Left kidney (tissue), 1 donor: ENCODE measurements at regions not wholly inside any gene's neighbourhood (a gene's known extent, or its start where the extent isn't known, plus 50 kb on each side); places are given as distances from the start of the nearest gene placed in this dataset.

Source experiments
- DNase-seq: peaks from one replicate; pipeline ENCODE4 v3.0.0-alpha.2; 2013

GRCh38 chr22:47768027-47768426 lies 1005.6 kb downstream of the TBC1D22A start:
- no peak for DNase-seq

DNA sequence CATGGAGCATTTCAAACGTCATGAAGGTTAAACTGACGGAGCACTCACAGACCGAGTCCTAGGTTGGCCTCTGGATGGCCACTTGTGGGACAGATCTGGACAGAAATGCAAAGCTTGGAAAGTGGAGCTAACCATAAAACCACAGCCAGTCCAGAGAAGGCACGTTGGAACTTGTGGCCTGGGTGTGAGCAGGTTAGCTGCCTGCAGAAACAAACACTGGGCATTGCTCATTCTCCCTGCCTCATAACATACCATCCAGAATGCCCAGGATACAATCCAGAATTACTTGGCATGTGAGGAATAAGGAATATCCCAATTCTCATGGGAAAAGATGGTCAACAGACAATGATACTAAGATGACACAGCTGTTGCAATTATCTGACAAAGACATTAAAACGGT lies 1005.0 kb downstream of the TBC1D22A start:
- no peak for DNase-seq

DNA sequence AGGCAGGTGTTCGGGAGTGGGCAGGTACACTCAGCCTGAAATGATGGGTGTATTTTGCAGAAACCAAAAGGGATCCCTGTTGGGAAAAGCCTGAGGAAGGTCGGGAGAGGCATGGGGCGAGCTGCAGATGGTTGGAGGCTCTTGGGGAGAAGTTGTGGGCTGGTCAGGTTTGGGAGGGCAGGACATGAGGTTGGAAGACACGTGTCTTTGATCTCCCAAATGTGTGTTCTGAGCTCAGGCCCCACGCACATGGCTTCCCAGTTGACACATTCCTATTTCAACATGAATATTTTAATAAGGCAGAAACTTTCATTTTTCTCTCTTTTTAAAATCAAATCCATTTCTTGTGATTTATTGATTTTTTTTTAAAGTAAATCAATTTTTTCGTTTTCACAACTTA lies 1003.3 kb downstream of the TBC1D22A start:
- no peak for DNase-seq

DNA sequence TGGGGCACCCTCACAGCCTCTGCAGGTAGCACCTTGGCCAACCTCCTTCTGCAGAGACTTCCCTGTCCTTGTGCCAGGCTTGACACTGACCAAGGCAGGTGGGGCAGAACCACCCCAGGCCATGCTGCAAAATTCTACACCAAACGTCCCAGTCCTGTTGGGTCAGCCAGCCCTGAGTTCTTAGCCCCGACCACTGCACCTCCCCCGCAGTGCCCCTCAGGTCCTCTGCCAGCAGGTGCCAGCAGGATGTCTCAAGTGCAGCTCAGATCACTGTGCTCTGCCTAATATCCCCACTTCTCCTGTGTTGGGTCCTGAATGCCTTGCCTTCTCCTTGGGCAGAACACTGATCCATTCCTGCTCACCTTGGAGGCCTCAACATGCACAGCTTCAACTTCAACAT lies 999.7 kb downstream of the TBC1D22A start:
- no peak for DNase-seq

DNA sequence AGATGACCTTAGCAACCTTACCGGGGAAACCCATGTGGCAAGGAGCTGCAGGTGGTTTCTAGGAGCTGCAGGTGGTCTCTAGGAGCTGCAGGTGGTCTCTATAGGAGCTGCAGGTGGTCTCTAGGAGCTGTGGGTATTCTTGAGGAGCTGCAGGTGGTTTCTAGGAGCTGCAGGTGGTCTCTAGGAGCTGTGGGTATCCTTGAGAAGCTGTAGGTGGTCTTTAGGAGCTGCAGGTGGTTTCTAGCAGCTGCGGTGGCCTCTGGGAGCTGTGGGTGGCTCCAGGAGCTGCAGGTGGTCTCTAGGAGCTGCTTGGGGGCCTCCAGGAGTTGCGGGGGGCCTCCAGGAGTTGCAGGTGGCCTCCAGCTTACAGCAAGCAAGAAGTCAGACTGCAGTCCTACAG lies 997.5 kb downstream of the TBC1D22A start:
- DNase-seq: no peak

- no peak for DNase-seq
Observed at GRCh38 chr22:47757741-47758140, 995.3 kb downstream of the TBC1D22A start.

DNA sequence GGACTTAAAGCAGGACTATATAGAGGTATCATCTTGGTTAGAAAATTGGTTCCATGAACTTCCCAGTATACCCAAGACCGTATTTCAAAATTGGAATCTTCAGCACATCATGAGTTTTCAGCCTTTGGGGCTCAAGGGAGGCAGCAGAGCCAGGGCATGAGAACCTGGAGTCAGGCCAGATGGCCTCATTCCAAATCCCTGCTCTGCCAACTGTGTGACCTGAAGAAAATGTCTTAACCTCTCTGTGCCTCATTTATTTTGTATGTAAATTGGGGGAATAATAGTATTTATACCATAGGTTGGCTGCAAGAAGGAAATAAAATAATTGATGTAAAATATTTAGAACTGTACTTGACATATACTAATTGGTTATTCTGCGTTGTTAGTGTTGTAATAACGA lies 987.6 kb downstream of the TBC1D22A start:
- DNase-seq: no peak

GRCh38 chr22:47748957-47749356 lies 986.5 kb downstream of the TBC1D22A start:
- DNase-seq: no peak

DNA sequence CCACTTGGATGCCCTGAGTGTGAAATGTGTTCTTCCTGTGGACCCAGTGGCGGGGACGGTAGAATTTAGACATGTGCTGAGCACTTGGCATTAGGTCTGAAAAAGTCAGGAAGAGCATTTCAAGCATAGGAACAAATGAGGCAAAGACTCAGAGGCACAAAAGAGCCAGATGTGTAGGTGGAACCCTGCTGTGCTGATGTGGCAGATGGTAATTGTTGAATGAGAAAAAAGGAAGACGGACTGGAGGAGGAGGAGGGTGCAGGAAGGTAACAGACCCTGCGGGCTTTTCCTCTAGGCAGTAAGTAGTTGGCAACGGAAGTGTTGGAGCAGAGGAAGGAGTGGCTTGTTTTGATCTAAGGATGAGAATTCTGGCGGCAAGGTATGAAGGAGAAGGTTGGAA lies 985.8 kb downstream of the TBC1D22A start:
- DNase-seq: no peak

GRCh38 chr22:47740109-47740805 lies 977.8 kb downstream of the TBC1D22A start:
- DNase-seq: no peak

DNA sequence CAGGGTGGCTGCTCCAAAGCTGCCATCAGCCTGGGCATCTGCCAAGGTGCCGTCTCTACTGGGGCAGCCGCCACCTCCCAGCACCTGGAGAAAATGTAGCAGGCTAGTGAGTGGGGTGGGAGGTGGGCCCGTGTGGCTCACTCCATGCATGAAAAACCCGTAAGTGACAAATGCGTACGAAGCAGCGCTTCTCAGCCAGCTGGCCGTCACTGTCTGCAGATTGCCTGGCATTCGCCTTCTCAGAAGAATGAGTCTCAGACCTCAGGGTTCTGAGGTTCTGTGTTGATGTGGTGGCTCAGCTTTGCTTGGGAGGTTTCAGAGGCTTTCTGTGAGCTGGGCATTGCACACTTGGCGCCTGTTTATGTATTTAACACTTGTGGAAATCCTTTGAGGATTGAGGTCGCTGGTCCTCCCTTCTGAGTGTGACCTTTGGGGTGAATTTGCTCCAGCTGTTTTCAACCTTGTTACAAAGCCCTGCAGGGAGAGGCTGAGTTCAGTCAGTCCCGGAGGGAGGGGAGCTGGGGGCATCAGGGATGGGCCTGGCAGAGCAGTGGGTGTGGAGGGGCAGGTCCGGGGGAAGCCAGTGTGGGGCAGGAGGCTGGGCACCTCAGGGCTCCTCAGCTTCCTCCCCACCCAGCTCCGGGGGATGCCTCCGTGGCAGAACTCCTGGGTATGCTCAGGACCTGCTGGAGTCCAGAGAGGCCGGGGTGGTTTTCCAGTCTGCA lies 977.0 kb downstream of the TBC1D22A start:
- no peak for DNase-seq

DNA sequence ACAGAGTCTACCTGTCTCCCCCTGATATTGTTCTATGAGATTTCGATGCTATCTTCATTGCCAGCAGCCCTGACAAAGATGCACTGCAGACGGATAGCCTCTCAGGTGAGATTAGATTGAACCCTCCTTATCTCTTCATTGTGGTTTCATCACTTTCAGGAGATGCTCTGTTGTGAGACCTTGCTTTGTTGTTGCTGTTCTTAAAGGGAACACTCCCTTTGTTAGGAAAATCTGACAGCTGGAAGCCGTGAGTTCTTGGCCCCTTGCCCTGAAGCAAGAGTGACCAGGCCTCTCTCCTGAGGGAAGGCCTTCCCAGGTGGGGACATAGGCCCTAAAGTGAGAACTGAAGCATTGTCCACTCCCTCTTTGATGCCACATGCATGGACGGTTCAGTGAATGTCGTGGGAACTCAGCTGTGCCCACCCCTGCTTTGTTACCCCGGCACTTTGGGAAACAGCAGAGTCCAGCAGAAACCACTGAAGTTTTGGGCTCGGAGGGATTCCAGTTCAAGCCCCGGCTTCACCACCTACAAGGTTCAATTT lies 976.1 kb downstream of the TBC1D22A start:
- DNase-seq: no peak

GRCh38 chr22:47736186-47737034 lies 974.0 kb downstream of the TBC1D22A start:
- DNase-seq: no peak

GRCh38 chr22:47734511-47734910 lies 972.1 kb downstream of the TBC1D22A start:
- DNase-seq: no peak

- DNase-seq: no peak
Observed at GRCh38 chr22:47727641-47728040, 965.2 kb downstream of the TBC1D22A start.

- DNase-seq: no peak
Observed at GRCh38 chr22:47724751-47725150, 962.3 kb downstream of the TBC1D22A start.

GRCh38 chr22:47724030-47724429 lies 961.6 kb downstream of the TBC1D22A start:
- DNase-seq: no peak

GRCh38 chr22:47718337-47718736 lies 955.9 kb downstream of the TBC1D22A start:
- no peak for DNase-seq

DNA sequence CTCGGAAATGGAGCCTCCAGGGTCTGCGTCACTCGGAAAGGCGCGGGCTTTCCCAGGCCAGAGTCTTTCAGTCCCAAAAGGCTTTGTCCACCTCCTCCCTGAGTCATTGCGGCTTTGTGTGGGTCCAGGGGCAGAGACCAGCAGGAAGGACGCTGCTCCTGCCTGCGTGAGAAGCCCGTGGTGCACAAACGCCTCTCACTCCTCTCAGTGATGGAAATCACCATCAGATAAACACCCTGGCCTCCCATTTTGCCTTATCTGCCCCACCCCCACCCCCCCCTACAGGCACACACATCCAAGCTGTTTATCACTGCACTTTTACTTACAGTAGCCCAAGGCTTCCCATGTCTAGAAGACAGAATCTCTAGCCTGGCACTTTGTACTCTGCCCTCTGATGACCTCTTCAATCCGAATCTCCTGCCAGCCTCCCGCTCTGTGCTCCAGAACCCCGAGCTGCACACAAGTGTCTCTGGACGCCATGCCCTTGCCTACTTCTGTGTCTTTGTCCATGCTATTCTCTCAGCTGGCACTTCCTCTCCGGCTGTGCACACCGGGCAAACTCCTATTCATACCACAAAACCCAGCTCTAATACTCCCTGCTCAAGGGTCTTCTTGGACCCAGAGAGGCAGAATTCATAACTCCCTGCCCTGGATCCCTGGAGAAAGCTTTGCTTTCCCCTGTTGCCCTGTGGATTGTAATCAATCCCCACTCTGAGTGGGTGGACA lies 954.6 kb downstream of the TBC1D22A start:
- DNase-seq: no peak

- no peak for DNase-seq
Observed at GRCh38 chr22:47715866-47716578, 953.6 kb downstream of the TBC1D22A start.

- no peak for DNase-seq
Observed at GRCh38 chr22:47713941-47714340, 951.5 kb downstream of the TBC1D22A start.
